ENCODE measurements at regions not wholly inside any gene's neighbourhood (a gene's known extent, or its start where the extent isn't known, plus 50 kb on each side); places are given as distances from the start of the nearest gene placed in this dataset.

DNA sequence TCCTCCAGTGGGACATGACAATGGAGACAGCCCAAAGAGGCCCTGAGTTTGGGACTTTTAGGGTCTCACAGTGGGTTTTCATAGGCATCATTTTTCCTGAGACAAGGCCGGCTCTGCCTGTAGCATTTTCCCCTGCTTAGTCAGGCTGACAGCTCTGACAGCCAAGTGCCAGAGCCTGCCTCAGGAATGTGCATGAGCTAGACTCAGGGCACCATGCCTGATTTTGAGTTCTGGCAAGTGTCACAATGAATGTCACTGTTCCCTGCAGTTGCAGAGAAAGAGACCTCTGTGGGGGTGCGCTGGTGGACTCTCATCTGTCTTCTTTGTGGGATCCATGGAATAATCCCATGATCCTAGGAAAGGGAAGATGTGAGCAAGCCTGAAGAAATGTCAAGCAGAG is 343.3 kb upstream of the TSPY4 start:
- no peaks in the 10 kb centered on the region for H3K4me1 ChIP-seq
- ATAC-seq (no peak), DNase-seq (no peak)
- H3K36me3 ChIP-seq, result no peaks in the 10 kb centered on the region
- no peaks in the 10 kb centered on the region for H3K9me3 ChIP-seq
- TF ChIP-seq, protein P1, sequence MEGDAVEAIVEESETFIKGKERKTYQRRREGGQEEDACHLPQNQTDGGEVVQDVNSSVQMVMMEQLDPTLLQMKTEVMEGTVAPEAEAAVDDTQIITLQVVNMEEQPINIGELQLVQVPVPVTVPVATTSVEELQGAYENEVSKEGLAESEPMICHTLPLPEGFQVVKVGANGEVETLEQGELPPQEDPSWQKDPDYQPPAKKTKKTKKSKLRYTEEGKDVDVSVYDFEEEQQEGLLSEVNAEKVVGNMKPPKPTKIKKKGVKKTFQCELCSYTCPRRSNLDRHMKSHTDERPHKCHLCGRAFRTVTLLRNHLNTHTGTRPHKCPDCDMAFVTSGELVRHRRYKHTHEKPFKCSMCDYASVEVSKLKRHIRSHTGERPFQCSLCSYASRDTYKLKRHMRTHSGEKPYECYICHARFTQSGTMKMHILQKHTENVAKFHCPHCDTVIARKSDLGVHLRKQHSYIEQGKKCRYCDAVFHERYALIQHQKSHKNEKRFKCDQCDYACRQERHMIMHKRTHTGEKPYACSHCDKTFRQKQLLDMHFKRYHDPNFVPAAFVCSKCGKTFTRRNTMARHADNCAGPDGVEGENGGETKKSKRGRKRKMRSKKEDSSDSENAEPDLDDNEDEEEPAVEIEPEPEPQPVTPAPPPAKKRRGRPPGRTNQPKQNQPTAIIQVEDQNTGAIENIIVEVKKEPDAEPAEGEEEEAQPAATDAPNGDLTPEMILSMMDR (IDR thresholded peaks at IDR 0.05), result no peak
- intact Hi-C loops (cut with DNase I), result no loop called here
- no peaks in the 10 kb centered on the region for H3K27me3 ChIP-seq
- no peak overlapping the region for H3K27ac ChIP-seq
- H3K4me3 ChIP-seq, result no peak overlapping the region

DNA sequence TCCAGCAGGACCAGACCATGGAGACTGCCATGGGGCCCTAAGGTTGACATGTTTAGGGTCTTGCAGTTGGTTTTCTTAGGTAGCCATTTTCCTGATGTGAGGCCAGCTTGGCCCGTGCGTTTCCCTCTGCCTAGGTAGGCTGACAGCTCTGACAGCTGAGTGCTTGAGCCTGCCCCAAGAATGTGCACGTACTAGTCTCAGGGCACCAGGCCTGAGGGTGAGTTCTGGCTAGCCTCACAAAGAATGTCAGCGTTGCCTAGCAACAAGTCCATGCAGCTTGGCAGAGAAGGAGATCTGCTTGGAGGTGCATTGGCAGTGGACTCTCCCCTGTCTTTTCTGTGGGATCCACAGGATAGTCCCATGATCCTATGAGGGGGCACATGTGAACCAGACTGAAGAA is 336.0 kb upstream of the TSPY4 start:
- DNase-seq, result no peak
- intact Hi-C loops (cut with DNase I), result no loop called here

DNA sequence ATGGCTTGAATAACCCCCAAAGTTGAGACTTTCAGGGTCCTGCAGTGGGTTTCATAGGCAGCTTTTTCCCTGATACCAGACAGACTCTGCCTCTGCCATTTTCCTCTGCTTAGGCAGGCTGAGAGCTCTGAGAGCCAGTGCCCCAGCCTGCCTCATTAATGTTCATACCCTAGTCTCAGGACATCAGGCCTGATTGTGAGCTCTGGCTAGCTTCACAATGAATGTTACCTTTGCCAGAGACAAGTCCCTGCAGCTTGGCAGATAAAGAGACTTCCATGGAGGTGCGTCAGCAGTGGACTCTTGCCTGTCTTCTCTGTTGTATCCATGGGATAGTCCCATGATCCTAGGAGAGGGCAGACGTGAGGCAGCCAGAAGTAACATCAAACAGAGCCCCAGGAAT is 333.5 kb upstream of the TSPY4 start:
- TF ChIP-seq, protein P1 (IDR thresholded peaks at IDR 0.05), result no peak
- Histone ChIP-seq H3K27ac (no peak overlapping the region), H3K9me3 (no peaks in the 10 kb centered on the region), H3K27me3 (no peaks in the 10 kb centered on the region), H3K4me3 (no peak overlapping the region), H3K36me3 (no peaks in the 10 kb centered on the region), H3K4me1 (no peaks in the 10 kb centered on the region)
- ATAC-seq (no peak), DNase-seq (no peak)
- intact Hi-C loops (cut with DNase I), result no loop called here

More for the DNA sequence above, 336.0 kb upstream of the TSPY4 start:
- Histone ChIP-seq H3K27me3 (no peaks in the 10 kb centered on the region), H3K4me3 (no peak overlapping the region), H3K9me3 (no peaks in the 10 kb centered on the region), H3K4me1 (no peaks in the 10 kb centered on the region), H3K27ac (no peak overlapping the region), H3K36me3 (no peaks in the 10 kb centered on the region)
- no peak for ATAC-seq
- TF ChIP-seq, protein P1 (IDR thresholded peaks at IDR 0.05), result no peak

DNA sequence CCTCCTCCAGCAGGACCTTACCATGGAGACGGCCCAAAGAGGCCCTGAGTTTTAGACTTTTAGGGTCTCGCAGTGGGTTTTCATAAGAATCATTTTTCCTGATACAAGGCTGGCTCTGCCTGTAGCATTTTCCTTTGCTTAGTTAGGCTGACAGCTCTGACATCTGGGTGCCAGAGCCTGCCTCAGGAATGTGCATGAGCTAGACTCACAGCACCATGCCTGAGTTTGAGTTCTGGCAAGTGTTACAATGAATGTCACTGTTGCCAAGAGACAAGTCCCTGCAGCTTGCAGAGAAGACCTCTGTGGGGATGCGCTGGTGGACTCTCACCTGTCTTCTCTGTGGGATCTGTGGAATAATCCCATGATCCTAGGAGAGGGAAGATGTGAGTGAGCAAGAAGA is 328.6 kb upstream of the TSPY4 start:
- Histone ChIP-seq H3K27me3 (no peaks in the 10 kb centered on the region), H3K4me3 (no peak overlapping the region), H3K4me1 (no peaks in the 10 kb centered on the region), H3K9me3 (no peaks in the 10 kb centered on the region), H3K27ac (no peak overlapping the region), H3K36me3 (no peaks in the 10 kb centered on the region)
- no peak for DNase-seq
- intact Hi-C loops (cut with DNase I), result no loop called here
- no peak for ATAC-seq
- TF ChIP-seq, protein P1 (IDR thresholded peaks at IDR 0.05), result no peak

DNA sequence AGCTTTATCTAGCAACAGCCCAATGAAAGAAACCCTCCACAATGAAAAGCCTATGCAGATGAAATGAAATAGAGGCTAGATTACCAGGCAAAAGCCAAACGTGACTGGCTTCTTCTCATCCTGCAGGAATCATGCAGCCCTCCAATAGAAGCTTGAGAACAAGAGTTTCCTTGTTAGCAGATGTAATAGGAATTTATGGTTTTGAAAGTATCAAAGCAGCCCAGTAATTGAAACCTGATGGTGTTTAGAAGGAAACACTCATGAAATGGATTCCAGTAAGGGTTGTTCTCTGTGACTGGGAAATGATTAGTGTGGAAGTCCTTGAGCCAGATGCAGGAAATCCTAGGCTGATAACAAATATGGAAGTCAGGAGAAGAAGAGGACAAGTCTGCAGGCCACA is 320.3 kb upstream of the TSPY4 start:
- no peak overlapping the region for H3K27ac ChIP-seq
- ATAC-seq, result no peak
- H3K9me3 ChIP-seq, result no peaks in the 10 kb centered on the region
- intact Hi-C loops (cut with DNase I), result no loop called here
- H3K27me3 ChIP-seq, result no peaks in the 10 kb centered on the region
- H3K4me1 ChIP-seq, result no peaks in the 10 kb centered on the region
- DNase-seq, result no peak
- TF ChIP-seq, protein P1 (IDR thresholded peaks at IDR 0.05), result no peak
- no peak overlapping the region for H3K4me3 ChIP-seq
- no peaks in the 10 kb centered on the region for H3K36me3 ChIP-seq

Data from left lung (tissue), 4 donors.